Heart left ventricle (tissue), 16 donors: ENCODE measurements at regions not wholly inside any gene's neighbourhood (a gene's known extent, or its start where the extent isn't known, plus 50 kb on each side); places are given as distances from the start of the nearest gene placed in this dataset.

Experiments used
- ATAC-seq, 4 donors: fragments of 200-7000 bp; cut with Tn5 transposase; one replicate each; pipeline ENCODE4 v1.9.1; 2020 to 2022; ENCODE audit warnings: moderate library complexity in 4 of 4, mild to moderate bottlenecking in 3 of 4, moderate number of reproducible peaks in 1 of 4
- DNase-seq, 5 donors: peaks; one replicate each; pipeline ENCODE4 v3.0.0-alpha.2; 2020
- H3K27ac ChIP-seq, 12 donors: fragments of 200-600 bp; sonication (generic) in 4 of 12; one replicate each; pipeline versions ENCODE4 v1.5.0 to v1.8.0; 2016 to 2022; ENCODE audit warnings: mild to moderate bottlenecking in 2 of 12
- H3K27me3 ChIP-seq, 9 donors: fragments of 200-600 bp; sonication (generic) in 2 of 9; one replicate each; pipeline versions ENCODE4 v1.5.1 to v1.8.0; 2016 to 2022; ENCODE audit warnings: mild to moderate bottlenecking in 3 of 9
- H3K36me3 ChIP-seq, 9 donors: fragments of 200-600 bp; sonication (generic) in 2 of 9; one replicate each; pipeline versions ENCODE4 v1.5.0 to v1.8.0; 2018 to 2022; ENCODE audit warnings: mild to moderate bottlenecking in 2 of 9
- H3K4me1 ChIP-seq, 12 donors: fragments of 200-600 bp; sonication (generic) in 4 of 12; one replicate each; pipeline versions ENCODE4 v1.5.0 to v1.8.0; 2016 to 2022; ENCODE audit warnings: mild to moderate bottlenecking in 3 of 12
- H3K4me3 ChIP-seq, 12 donors: fragments of 200-600 bp; sonication (generic) in 4 of 12; one replicate each; pipeline versions ENCODE4 v1.5.0 to v1.8.0; 2017 to 2022; ENCODE audit warnings: mild to moderate bottlenecking in 9 of 12, moderate library complexity in 4 of 12
- H3K9me3 ChIP-seq, 12 donors: fragments of 200-600 bp; sonication (generic) in 4 of 12; one replicate each; pipeline versions ENCODE4 v1.5.0 to v1.8.0; 2016 to 2022; ENCODE audit warnings: mild to moderate bottlenecking in 1 of 12
- CTCF ChIP-seq, 12 donors: fragments of 200-600 bp; sonication (generic) in 4 of 12; IDR thresholded peaks; one replicate each; pipeline versions ENCODE4 v1.5.0 to v1.8.0; 2018 to 2022; ENCODE audit warnings: antibody characterized with exemption in 12 of 12, mild to moderate bottlenecking in 5 of 12
- POLR2A ChIP-seq, 2 donors: fragments of 450-650 bp; IDR thresholded peaks; one replicate each; pipeline ENCODE4 v1.6.1; 2017; ENCODE audit warnings: antibody characterized with exemption in 2 of 2, mild to moderate bottlenecking in 2 of 2, moderate library complexity in 2 of 2
- WGBS, 4 donors: extraction: QIAGEN DNeasy Blood & Tissue Kit in 2 of 4; methylation state at CpG; one replicate each; pipeline versions ENCODE4 v1.1.5 to v1.1.7; 2013 to 2018; 5-methylcytosine and 5-hydroxymethylcytosine counted together
- intact Hi-C, 10 donors: fragments of 100-400 bp; cut with DNase I; formaldehyde crosslinking; loops; one replicate each; pipeline versions ENCODE4 v1.11.1 to v1.14.2; 2022
- donor health status: ischemic (EF 13 %, LVEDD 7.1; RV severe dilation, severe dysfunction).
- donor health status: healthy with polysubstance abuse.
- donor health status: DM: no; HTN: yes; CAD: no.
- donor health status: DM: no; HTN: no; CAD: no.
- donor health status: ischemic (EF 25% LVEDD 6.9; RV normal size, moderate dysfunction).
- donor health status: ischemic (EF 25% LVEDD 5.7; RV mildly dilated, moderate dysfunction).
- donor health status: healthy.
- donor health status: DM: yes; HTN: yes; CAD: no.
- donor health status: ischemic (EF 35%, LVEDD 5.7; RV mildly dilated, moderate dysfunction).
- donor health status: nonischemic (EF 11% LVEDD 7.7; RV severe dilation, severe dysfunction).
- donor health status: DM: yes; HTN: yes; CAD: no.
- donor health status: PGD.
- donor health status: ischemic (EF 29% LVEDD 5.4; RV normal size, mild dysfunction).
- donor health status: nonischemic (EF 23%, LVEDD 6.1; RV moderate dilation, normal function).

GRCh38 chrX:21167011-21167410 is 207.2 kb upstream of the CNKSR2 start:
- Histone ChIP-seq H3K4me3 (no peak overlapping the region), H3K27ac (no peak overlapping the region), H3K4me1 (no peaks in the 10 kb centered on the region), H3K9me3 (no peaks in the 10 kb centered on the region), H3K27me3 (no peaks in the 10 kb centered on the region), H3K36me3 (no peaks in the 10 kb centered on the region)
- intact Hi-C loops, result no loop called here
- TF ChIP-seq POLR2A (IDR thresholded peaks at IDR 0.05) (no peak), CTCF (IDR thresholded peaks at IDR 0.05) (no peak)
- ATAC-seq, result no peak
- WGBS, 4 donors, result 22 to 69% (median 58%) methylated on average over 2 of the region's 2 CpGs
- no peak for DNase-seq

DNA sequence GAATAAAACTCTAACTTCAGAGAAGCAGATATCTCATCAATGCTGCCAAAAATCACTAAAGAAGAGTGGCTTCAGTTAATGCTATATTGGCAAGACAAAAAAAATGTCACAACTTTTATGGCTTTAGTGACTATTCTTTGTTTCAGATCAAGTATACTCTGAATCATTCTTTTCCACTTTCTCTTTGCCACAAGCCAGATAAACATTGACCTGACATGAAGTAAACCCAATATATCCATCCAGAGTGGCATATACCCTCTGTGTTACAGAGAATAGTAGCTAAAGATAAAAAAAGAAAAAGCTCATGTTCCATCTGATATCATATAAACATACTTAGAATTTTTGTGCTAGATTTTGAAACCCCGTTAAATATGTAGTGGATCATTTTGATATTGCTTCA is 206.7 kb upstream of the CNKSR2 start:
- WGBS, 4 donors, result 73 to 91% (median 86%) methylated on average over 1 of the region's 1 CpG

DNA sequence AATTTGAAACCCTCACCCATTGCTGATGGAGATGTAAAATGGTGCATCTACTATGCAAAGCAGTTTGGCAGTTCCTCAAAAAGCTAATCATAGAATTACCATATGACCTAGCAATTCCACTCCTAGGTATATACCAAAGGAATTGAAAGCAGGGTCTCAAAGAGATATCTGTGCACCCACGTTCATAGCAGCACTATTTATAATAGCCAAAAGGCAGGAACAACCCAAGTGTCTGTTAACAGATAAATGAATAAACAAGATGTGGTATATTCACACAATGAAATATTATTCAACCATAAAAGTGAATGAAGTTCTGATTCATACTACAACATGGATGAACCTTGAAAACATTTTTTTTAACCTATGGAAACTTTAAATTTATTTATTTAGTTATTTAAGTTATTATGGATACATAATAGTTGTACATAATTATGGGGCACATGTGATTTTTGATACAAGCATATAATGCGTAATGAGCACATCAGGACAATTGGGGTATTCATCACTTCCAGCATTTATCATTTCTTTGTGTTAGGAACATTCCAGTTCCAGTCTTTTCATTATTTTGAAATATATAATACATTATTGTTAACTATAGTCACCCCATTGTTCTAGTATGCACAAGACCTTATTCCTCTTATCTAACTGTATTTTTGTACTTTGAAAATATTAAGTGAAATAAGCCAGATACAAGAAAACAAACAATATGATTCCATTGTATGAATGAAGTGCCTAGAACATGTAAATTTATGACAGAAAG is 205.6 kb upstream of the CNKSR2 start:
- no peak for DNase-seq
- intact Hi-C loops, result no loop called here
- H3K4me1 ChIP-seq, result no peaks in the 10 kb centered on the region
- TF ChIP-seq POLR2A (IDR thresholded peaks at IDR 0.05) (no peak), CTCF (IDR thresholded peaks at IDR 0.05) (no peak)
- H3K27me3 ChIP-seq, result no peaks in the 10 kb centered on the region
- H3K27ac ChIP-seq, result no peak overlapping the region
- no peaks in the 10 kb centered on the region for H3K36me3 ChIP-seq
- WGBS, 4 donors, result 51 to 68% (median 60%) methylated on average over 2 of the region's 2 CpGs
- no peak overlapping the region for H3K4me3 ChIP-seq
- ATAC-seq, result no peak
- H3K9me3 ChIP-seq, result no peaks in the 10 kb centered on the region

More for the DNA sequence above, 206.7 kb upstream of the CNKSR2 start:
- DNase-seq, result no peak
- no peaks in the 10 kb centered on the region for H3K4me1 ChIP-seq
- H3K4me3 ChIP-seq, result no peak overlapping the region
- ATAC-seq, result no peak
- no peaks in the 10 kb centered on the region for H3K27me3 ChIP-seq
- H3K27ac ChIP-seq, result no peak overlapping the region
- intact Hi-C loops, result no loop called here
- H3K9me3 ChIP-seq, result no peaks in the 10 kb centered on the region
- TF ChIP-seq CTCF (IDR thresholded peaks at IDR 0.05), result no peak
- no peak for TF ChIP-seq POLR2A (IDR thresholded peaks at IDR 0.05)
- no peaks in the 10 kb centered on the region for H3K36me3 ChIP-seq

GRCh38 chrX:21171181-21171580 is 203.0 kb upstream of the CNKSR2 start:
- Histone ChIP-seq H3K4me3 (no peak overlapping the region), H3K9me3 (no peaks in the 10 kb centered on the region), H3K27me3 (no peaks in the 10 kb centered on the region), H3K27ac (no peak overlapping the region), H3K36me3 (no peaks in the 10 kb centered on the region), H3K4me1 (no peaks in the 10 kb centered on the region)
- no peak for TF ChIP-seq CTCF (IDR thresholded peaks at IDR 0.05)
- TF ChIP-seq POLR2A (IDR thresholded peaks at IDR 0.05), result no peak
- no peak for DNase-seq
- ATAC-seq, result no peak
- intact Hi-C loops, result no loop called here
- WGBS, 4 donors, result 64 to 86% (median 73%) methylated on average over 4 of the region's 4 CpGs
